ENCODE measurements at regions not wholly inside any gene's neighbourhood (a gene's known extent, or its start where the extent isn't known, plus 50 kb on each side); places are given as distances from the start of the nearest gene placed in this dataset.
"Not testable (repeated sequence)": the region's sequence is repeated elsewhere in the genome, so short reads cannot be mapped to it uniquely, and the experiment has no call there.

- H3K9me3 ChIP-seq: no peaks in the 10 kb centered on the region
- H3K4me3 ChIP-seq: no peak overlapping the region
- TF ChIP-seq POLR2A (IDR thresholded peaks at IDR 0.05) (no peak), POLR2AphosphoS5 (IDR thresholded peaks at IDR 0.05) (no peak), EP300 (IDR thresholded peaks at IDR 0.05) (no peak)
- intact Hi-C loops (cut with DNase I; ENCODE audit: low total_unique reads): no loop called here
- DNase-seq: no peak
- no peaks in the 10 kb centered on the region for H3K4me1 ChIP-seq
- H3K36me3 ChIP-seq: no peaks in the 10 kb centered on the region
- no peak overlapping the region for H3K27ac ChIP-seq
- no peaks in the 10 kb centered on the region for H3K27me3 ChIP-seq
- 84 to 91% (median 89%) methylated on average over 4 of the region's 4 CpGs for WGBS, 5 donors
These were observed 79.1 kb upstream of the BCL2L14 start for GRCh38 chr12:11991604-11992003.

GRCh38 chr12:11992515-11992914, 78.2 kb upstream of the BCL2L14 start:
- DNase-seq: no peak
- TF ChIP-seq EP300 (IDR thresholded peaks at IDR 0.05): no peak
- no peak for TF ChIP-seq POLR2AphosphoS5 (IDR thresholded peaks at IDR 0.05)
- TF ChIP-seq POLR2A (IDR thresholded peaks at IDR 0.05): no peak
- TF ChIP-seq, protein P1, sequence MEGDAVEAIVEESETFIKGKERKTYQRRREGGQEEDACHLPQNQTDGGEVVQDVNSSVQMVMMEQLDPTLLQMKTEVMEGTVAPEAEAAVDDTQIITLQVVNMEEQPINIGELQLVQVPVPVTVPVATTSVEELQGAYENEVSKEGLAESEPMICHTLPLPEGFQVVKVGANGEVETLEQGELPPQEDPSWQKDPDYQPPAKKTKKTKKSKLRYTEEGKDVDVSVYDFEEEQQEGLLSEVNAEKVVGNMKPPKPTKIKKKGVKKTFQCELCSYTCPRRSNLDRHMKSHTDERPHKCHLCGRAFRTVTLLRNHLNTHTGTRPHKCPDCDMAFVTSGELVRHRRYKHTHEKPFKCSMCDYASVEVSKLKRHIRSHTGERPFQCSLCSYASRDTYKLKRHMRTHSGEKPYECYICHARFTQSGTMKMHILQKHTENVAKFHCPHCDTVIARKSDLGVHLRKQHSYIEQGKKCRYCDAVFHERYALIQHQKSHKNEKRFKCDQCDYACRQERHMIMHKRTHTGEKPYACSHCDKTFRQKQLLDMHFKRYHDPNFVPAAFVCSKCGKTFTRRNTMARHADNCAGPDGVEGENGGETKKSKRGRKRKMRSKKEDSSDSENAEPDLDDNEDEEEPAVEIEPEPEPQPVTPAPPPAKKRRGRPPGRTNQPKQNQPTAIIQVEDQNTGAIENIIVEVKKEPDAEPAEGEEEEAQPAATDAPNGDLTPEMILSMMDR (IDR thresholded peaks at IDR 0.05): no peak
- H3K9me3 ChIP-seq: no peaks in the 10 kb centered on the region
- no peaks in the 10 kb centered on the region for H3K27me3 ChIP-seq
- H3K4me1 ChIP-seq: no peaks in the 10 kb centered on the region
- H3K36me3 ChIP-seq: no peaks in the 10 kb centered on the region
- H3K27ac ChIP-seq: no peak overlapping the region
- WGBS, 5 donors: 87 to 97% (median 95%) methylated on average over 3 of the region's 3 CpGs
- intact Hi-C loops (cut with DNase I; ENCODE audit: low total_unique reads): no loop called here
- H3K4me3 ChIP-seq: no peak overlapping the region

- H3K9me3 ChIP-seq; DNase-seq; H3K27me3 ChIP-seq; H3K27ac ChIP-seq; intact Hi-C loops (cut with DNase I; ENCODE audit: low total_unique reads); H3K4me1 ChIP-seq; H3K4me3 ChIP-seq; H3K36me3 ChIP-seq: not testable (repeated sequence)
- 78 to 92% (median 81%) methylated on average over 7 of the region's 7 CpGs for WGBS, 5 donors
These were observed 72.3 kb upstream of the BCL2L14 start for GRCh38 chr12:11998307-11998943.

DNA sequence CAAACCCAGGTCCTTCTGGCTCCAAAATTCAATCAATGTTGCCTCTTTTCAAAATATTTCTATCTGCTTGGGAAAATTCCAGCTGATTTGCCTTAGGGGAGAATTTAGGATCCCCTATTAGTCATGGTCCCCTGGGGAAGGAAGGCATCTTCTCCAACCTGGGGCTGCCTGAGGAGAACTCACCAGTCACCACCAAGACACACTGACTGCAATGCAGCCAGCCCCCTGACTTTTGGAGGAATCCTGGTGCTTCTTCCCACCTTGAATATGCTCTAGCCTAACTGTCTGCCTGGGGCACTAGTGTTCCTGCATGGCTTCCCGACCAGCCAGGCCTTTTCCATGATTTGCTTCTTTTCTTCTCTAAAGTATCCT, 71.8 kb upstream of the BCL2L14 start:
- Histone ChIP-seq H3K4me1 (no peaks in the 10 kb centered on the region), H3K36me3 (no peaks in the 10 kb centered on the region), H3K27me3 (no peaks in the 10 kb centered on the region), H3K27ac (no peak overlapping the region), H3K4me3 (no peak overlapping the region), H3K9me3 (no peaks in the 10 kb centered on the region)
- TF ChIP-seq EP300 (IDR thresholded peaks at IDR 0.05) (no peak), POLR2AphosphoS5 (IDR thresholded peaks at IDR 0.05) (no peak), POLR2A (IDR thresholded peaks at IDR 0.05) (no peak)
- TF ChIP-seq, protein P1 (IDR thresholded peaks at IDR 0.05): no peak
- intact Hi-C loops (cut with DNase I; ENCODE audit: low total_unique reads): no loop called here
- whole genome bisulfite sequencing, 5 donors: 75 to 92% (median 88%) methylated on average over 1 of the region's 1 CpG
- no peak for DNase-seq

DNA sequence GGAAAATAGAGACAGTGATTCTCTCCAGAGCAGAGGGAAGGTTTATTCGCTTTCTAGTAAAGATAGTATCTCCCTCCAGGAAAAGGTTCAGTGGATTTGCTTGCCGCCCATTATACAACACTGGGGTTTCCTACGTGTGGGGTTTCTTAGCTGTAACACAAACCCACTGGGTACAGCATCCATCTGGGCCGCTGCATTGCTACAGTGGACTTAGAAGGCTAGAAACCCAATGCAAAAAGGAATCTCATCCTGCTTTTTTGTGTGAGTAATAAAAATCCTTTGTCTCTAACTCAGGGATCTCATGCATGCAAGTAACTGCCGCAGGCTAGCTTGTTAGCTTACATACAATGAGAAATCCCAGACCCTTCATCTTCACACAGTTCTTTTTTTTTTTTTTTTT, 67.1 kb upstream of the BCL2L14 start:
- H3K9me3 ChIP-seq: no peaks in the 10 kb centered on the region
- no peak for DNase-seq
- TF ChIP-seq, protein P1 (IDR thresholded peaks at IDR 0.05): no peak
- TF ChIP-seq POLR2A (IDR thresholded peaks at IDR 0.05) (no peak), POLR2AphosphoS5 (IDR thresholded peaks at IDR 0.05) (no peak), EP300 (IDR thresholded peaks at IDR 0.05) (no peak)
- no peaks in the 10 kb centered on the region for H3K4me1 ChIP-seq
- H3K27me3 ChIP-seq: no peaks in the 10 kb centered on the region
- H3K27ac ChIP-seq: no peak overlapping the region
- no peak overlapping the region for H3K4me3 ChIP-seq
- intact Hi-C loops (cut with DNase I; ENCODE audit: low total_unique reads): no loop called here
- H3K36me3 ChIP-seq: no peaks in the 10 kb centered on the region
- 86 to 93% (median 89%) methylated on average over 5 of the region's 5 CpGs for WGBS, 5 donors

Data from stomach (tissue), 8 donors.